Pancreas (tissue), 10 donors: ENCODE measurements at regions not wholly inside any gene's neighbourhood (a gene's known extent, or its start where the extent isn't known, plus 50 kb on each side); places are given as distances from the start of the nearest gene placed in this dataset.

Experiments used
- ATAC-seq, 4 donors: fragments of 200-7000 bp; cut with Tn5 transposase; one replicate each; pipeline versions ENCODE4 v1.8.0 to v1.9.1; 2020; ENCODE audit warnings: mild to moderate bottlenecking in 4 of 4, moderate library complexity in 4 of 4
- DNase-seq, 6 donors: peaks; one replicate each; pipeline ENCODE4 v3.0.0-alpha.2; 2020
- FAIRE-seq: peaks from 2 replicates; lab custom pipeline; 2012; peaks lifted over from hg19 to GRCh38; lab: Jason Lieb, UNC
- H3K27ac ChIP-seq, 4 donors: fragments of 200-600 bp; sonication (generic); 1 replicate in 3 of 4; 2 replicates in 1 of 4; pipeline versions ENCODE4 v1.5.0 to v1.8.0; 2020
- H3K27me3 ChIP-seq, 4 donors: fragments of 200-600 bp; one replicate each; pipeline ENCODE4 v1.8.0; 2021
- H3K36me3 ChIP-seq, 3 donors: fragments of 200-600 bp; sonication (generic) in 1 of 3; one replicate each; pipeline versions ENCODE4 v1.5.0 to v1.8.0; 2020 to 2021
- H3K4me1 ChIP-seq, 3 donors: fragments of 200-600 bp; one replicate each; pipeline ENCODE4 v1.8.0; 2021
- H3K4me3 ChIP-seq, 4 donors: fragments of 200-600 bp; sonication (generic) in 2 of 4; one replicate each; pipeline versions ENCODE4 v1.5.0 to v1.8.0; 2020 to 2021
- H3K9me3 ChIP-seq, 4 donors: fragments of 200-600 bp; one replicate each; pipeline ENCODE4 v1.8.0; 2021
- WGBS, 2 donors: extraction: QIAGEN DNeasy Blood & Tissue Kit; methylation state at CpG; one replicate each; pipeline ENCODE4 v1.1.7; 2013; 5-methylcytosine and 5-hydroxymethylcytosine counted together
- intact Hi-C, 3 donors: fragments of 100-400 bp; cut with DNase I; formaldehyde crosslinking; loops; one replicate each; pipeline versions ENCODE4 v1.11.1 to v1.14.2; 2022
- TF ChIP-seq, protein P1 (sequence below), 4 donors: fragments of 200-600 bp; sonication (generic) in 3 of 4; IDR thresholded peaks; one replicate each; pipeline versions ENCODE4 v1.5.0 to v1.8.0; 2021; ENCODE audit warnings: antibody characterized with exemption in 4 of 4
- donor health status: healthy with polysubstance abuse.
- donor health status: DM: no; HTN: no; CAD: no; lungs with moderate emphysema.
- donor health status: DM: no; HTN: no; CAD: no.
- donor health status: control.
- donor health status: control.
- donor health status: Bipolar disorder and iron deficiency.
- donor health status: DM: yes; HTN: yes; CAD: no.
- donor health status: DM: no; HTN: no; CAD: no.
- donor health status: DM: no; HTN: no; CAD: no.
- donor health status: DM: yes; HTN: yes; CAD: no.

DNA sequence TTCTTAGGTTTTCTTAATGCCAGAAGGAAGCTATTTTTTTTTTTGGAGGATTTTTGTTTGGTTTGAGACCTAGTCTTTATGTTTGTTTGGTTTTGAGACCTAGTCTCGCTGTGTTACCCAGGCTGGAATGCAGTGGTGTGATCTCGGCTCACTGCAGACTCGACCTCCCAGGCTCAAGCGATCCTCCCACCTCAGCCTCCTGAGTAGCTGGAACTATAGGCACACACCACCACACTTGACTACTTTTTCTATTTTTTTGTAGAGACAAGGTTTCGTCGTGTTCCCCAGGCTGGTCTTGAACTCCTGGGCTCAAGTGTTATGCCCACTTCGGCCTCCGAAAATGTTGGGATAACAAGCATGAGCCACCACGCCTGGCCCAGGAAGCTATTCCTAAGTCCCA, 67.8 kb upstream of the NHSL1 start:
- no peaks in the 10 kb centered on the region for H3K27me3 ChIP-seq
- ATAC-seq (no peak), DNase-seq (no peak), FAIRE-seq (no peak)
- H3K36me3 ChIP-seq = no peaks in the 10 kb centered on the region
- WGBS, 2 donors = 95 to 96% methylated on average over 9 of the region's 9 CpGs
- H3K4me1 ChIP-seq = no peaks in the 10 kb centered on the region
- intact Hi-C loops = no loop called here
- no peak overlapping the region for H3K4me3 ChIP-seq
- no peaks in the 10 kb centered on the region for H3K9me3 ChIP-seq
- TF ChIP-seq, protein P1, sequence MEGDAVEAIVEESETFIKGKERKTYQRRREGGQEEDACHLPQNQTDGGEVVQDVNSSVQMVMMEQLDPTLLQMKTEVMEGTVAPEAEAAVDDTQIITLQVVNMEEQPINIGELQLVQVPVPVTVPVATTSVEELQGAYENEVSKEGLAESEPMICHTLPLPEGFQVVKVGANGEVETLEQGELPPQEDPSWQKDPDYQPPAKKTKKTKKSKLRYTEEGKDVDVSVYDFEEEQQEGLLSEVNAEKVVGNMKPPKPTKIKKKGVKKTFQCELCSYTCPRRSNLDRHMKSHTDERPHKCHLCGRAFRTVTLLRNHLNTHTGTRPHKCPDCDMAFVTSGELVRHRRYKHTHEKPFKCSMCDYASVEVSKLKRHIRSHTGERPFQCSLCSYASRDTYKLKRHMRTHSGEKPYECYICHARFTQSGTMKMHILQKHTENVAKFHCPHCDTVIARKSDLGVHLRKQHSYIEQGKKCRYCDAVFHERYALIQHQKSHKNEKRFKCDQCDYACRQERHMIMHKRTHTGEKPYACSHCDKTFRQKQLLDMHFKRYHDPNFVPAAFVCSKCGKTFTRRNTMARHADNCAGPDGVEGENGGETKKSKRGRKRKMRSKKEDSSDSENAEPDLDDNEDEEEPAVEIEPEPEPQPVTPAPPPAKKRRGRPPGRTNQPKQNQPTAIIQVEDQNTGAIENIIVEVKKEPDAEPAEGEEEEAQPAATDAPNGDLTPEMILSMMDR (IDR thresholded peaks at IDR 0.05) = no peak
- H3K27ac ChIP-seq = no peak overlapping the region

DNA sequence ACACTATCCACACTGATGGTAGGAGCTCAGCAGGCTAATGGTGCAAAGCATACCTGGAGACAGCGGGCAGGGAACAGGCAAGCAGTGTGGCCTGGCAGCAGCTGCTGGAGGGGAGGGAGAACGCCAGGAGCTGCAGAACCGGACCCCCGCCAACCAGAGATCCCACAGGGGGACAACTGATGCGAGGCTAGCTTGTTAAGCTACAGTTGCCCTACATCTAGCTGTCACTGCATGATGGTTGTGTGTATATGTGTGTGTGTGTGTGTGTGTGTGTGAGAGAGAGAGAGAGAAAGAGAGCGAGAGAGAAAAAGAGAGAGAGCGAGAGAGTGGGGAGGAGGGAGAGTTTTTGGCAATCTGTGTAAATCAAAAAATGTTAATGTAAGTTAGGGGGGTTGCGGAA, 69.7 kb upstream of the NHSL1 start:
- ATAC-seq (no peak), FAIRE-seq (no peak), DNase-seq (no peak)
- H3K27ac ChIP-seq = no peak overlapping the region
- no peaks in the 10 kb centered on the region for H3K9me3 ChIP-seq
- TF ChIP-seq, protein P1 (IDR thresholded peaks at IDR 0.05) = no peak
- H3K36me3 ChIP-seq = no peaks in the 10 kb centered on the region
- H3K4me3 ChIP-seq = no peak overlapping the region
- H3K27me3 ChIP-seq = no peaks in the 10 kb centered on the region
- WGBS, 2 donors = 90 to 93% methylated on average over 8 of the region's 8 CpGs
- intact Hi-C loops = no loop called here
- no peaks in the 10 kb centered on the region for H3K4me1 ChIP-seq

DNA sequence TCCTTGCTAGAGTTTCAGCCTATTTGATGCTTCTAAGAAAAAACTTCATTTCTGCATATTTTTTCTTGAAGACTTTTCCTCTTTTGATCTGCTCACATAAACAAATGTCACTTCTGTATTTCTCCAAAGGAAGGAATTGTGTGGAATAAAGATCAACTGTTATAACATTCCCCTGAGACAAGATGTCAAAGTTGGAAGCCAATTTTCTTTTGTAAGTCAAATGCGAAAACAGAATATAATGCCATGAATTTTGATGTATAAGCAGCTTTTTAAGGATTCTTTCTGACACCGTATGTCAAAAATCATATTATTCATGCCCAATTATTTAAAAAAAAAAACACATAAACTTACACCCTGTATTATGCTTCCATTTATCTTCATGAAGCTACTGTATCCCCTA, 70.3 kb upstream of the NHSL1 start:
- 84 to 86% methylated on average over 2 of the region's 2 CpGs for WGBS, 2 donors
- Histone ChIP-seq H3K9me3 (no peaks in the 10 kb centered on the region), H3K4me1 (no peaks in the 10 kb centered on the region), H3K36me3 (no peaks in the 10 kb centered on the region), H3K27me3 (no peaks in the 10 kb centered on the region), H3K27ac (peak overlapping the region in 1 of 4 donors; percentile 41), H3K4me3 (no peak overlapping the region)
- DNase-seq (no peak), FAIRE-seq (no peak), ATAC-seq (no peak)
- TF ChIP-seq, protein P1 (IDR thresholded peaks at IDR 0.05) = no peak
- intact Hi-C loops = no loop called here

DNA sequence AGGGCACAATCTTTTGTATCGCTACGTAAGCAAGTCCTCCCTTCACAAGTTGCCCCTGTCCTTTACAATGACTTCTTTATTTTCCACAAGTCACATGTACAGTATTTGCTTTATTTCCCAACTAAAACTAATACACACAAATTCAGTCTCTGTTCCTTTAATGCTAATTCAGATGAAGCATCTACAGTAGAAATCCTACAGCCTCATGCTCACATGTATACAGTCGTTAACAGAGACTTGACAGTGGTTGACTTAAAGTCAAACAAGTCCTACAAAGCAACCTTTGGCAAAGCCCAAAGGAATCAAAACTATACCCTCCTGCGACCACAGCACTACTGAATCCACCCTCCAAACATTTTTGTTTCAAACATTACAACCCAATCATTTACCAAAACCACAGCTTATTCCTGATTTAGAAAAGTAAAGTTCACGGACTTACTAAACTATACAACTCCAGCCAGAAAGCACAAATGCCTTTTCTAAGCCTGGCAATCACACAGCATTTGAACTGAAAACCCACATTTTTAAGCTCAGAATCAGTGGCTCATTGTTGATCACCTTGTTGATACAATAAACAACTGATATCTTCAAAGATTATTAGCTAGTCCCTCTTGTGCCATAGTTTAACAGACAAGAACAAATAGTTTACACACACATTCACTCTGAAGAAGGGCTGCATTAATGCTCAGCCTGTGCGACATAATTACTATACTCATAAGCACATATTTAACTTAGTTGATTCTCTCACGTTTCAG, 70.9 kb upstream of the NHSL1 start:
- intact Hi-C loops = no loop called here
- Histone ChIP-seq H3K27me3 (no peaks in the 10 kb centered on the region), H3K36me3 (no peaks in the 10 kb centered on the region), H3K4me1 (no peaks in the 10 kb centered on the region), H3K9me3 (no peaks in the 10 kb centered on the region), H3K27ac (peak overlapping the region in 2 of 4 donors; percentile 25 to 41), H3K4me3 (peak overlapping the region in 1 of 4 donors; percentile 46)
- no peak for FAIRE-seq
- TF ChIP-seq, protein P1 (IDR thresholded peaks at IDR 0.05) = no peak
- ATAC-seq = no peak
- no peak for DNase-seq
- 71 to 73% methylated on average over 7 of the region's 7 CpGs for WGBS, 2 donors

DNA sequence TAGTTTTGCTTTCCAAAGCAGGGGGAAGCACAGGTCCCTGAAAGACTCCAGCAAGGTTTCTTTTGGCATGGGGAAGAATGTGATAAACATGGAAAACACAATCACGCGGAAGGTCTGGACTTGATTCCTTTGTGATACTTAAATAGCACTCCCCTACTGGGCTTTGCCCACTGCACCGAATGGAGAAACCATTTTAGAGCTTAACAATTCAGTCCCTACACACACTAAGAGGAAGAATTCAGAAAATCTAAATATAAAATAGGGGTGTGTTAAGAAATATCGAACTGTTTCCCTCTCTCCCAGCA, 71.4 kb upstream of the NHSL1 start:
- FAIRE-seq (no peak), DNase-seq (no peak), ATAC-seq (no peak)
- Histone ChIP-seq H3K4me3 (peak overlapping the region in 1 of 4 donors; percentile 46), H3K27me3 (no peaks in the 10 kb centered on the region), H3K36me3 (no peaks in the 10 kb centered on the region), H3K4me1 (no peaks in the 10 kb centered on the region), H3K9me3 (no peaks in the 10 kb centered on the region), H3K27ac (peak overlapping the region in 2 of 4 donors; percentile 25 to 41)
- TF ChIP-seq, protein P1 (IDR thresholded peaks at IDR 0.05) = no peak
- intact Hi-C loops = no loop called here
- 58 to 64% methylated on average over 4 of the region's 4 CpGs for WGBS, 2 donors
